Neural cell (in vitro differentiated cells): ENCODE measurements at regions not wholly inside any gene's neighbourhood (a gene's known extent, or its start where the extent isn't known, plus 50 kb on each side); places are given as distances from the start of the nearest gene placed in this dataset.

Experiments
- H2AFZ ChIP-seq: fragments of 200-600, 300-800 bp; sonication (generic), shearing (Covaris generic); 2 replicates; pipeline ENCODE4 v1.6.0; 2014; ENCODE audit warnings: low read depth, mild to moderate bottlenecking, antibody characterized with exemption, low read length, moderate library complexity
- H3F3A ChIP-seq: fragments of 200-600 bp; shearing (Covaris generic); 2 replicates; pipeline ENCODE4 v1.6.1; 2016; ENCODE audit warnings: mild to moderate bottlenecking, moderate library complexity, mixed read lengths, antibody characterized with exemption, low read length; ENCODE audit not compliant: insufficient read depth, poor library complexity, severe bottlenecking
- H3K27ac ChIP-seq: fragments of 200-600, 300-800 bp; sonication (generic), shearing (Covaris generic); 2 replicates; pipeline ENCODE4 v1.5.1; 2014; ENCODE audit warnings: mild to moderate bottlenecking, low read length, moderate library complexity
- H3K27me3 ChIP-seq: fragments of 300-800, 200-600 bp; sonication (generic), shearing (Covaris generic); 2 replicates; pipeline ENCODE4 v1.6.0; 2014; ENCODE audit warnings: mild to moderate bottlenecking, low read depth, low read length, moderate library complexity; ENCODE audit not compliant: insufficient read depth
- H3K36me3 ChIP-seq: fragments of 300-800, 200-600 bp; sonication (generic), shearing (Covaris generic); 2 replicates; pipeline ENCODE4 v1.5.1; 2014; ENCODE audit warnings: mild to moderate bottlenecking, antibody characterized with exemption, low read length, moderate library complexity; ENCODE audit not compliant: insufficient read depth
- H3K4me2 ChIP-seq: fragments of 300-800, 200-600 bp; sonication (generic), shearing (Covaris generic); 2 replicates; pipeline ENCODE4 v1.6.0; 2014; ENCODE audit warnings: mild to moderate bottlenecking, low read length
- H3K4me3 ChIP-seq: fragments of 300-800, 200-600 bp; sonication (generic), shearing (Covaris generic); 2 replicates; pipeline ENCODE4 v1.5.1; 2014; ENCODE audit warnings: mild to moderate bottlenecking, low read length, moderate library complexity
- H3K79me2 ChIP-seq: fragments of 200-600 bp; shearing (Covaris generic); replicated peaks from 2 replicates; pipeline ENCODE4 v1.6.0; 2014; ENCODE audit warnings: mild to moderate bottlenecking, low read length, moderate library complexity; ENCODE audit not compliant: insufficient read depth
- H3K9ac ChIP-seq: fragments of 300-800, 200-600 bp; sonication (generic), shearing (Covaris generic); 2 replicates; pipeline ENCODE4 v1.6.1; 2016; ENCODE audit warnings: mild to moderate bottlenecking, low read length, mixed read lengths
- H3K9me2 ChIP-seq: fragments of 200-600 bp; shearing (Covaris generic); 2 replicates; pipeline ENCODE4 v1.6.1; 2016; ENCODE audit warnings: mild to moderate bottlenecking, low read length, mixed read lengths; ENCODE audit not compliant: insufficient read depth
- H3K9me3 ChIP-seq: fragments of 200-600, 300-800 bp; sonication (generic), shearing (Covaris generic); 2 replicates; pipeline ENCODE4 v1.6.1; 2016; ENCODE audit warnings: mild to moderate bottlenecking, mixed run types, low read length, moderate library complexity, mixed read lengths
- H4K20me1 ChIP-seq: fragments of 200-600 bp; shearing (Covaris generic); 2 replicates; pipeline ENCODE4 v1.6.1; 2016; ENCODE audit warnings: mild to moderate bottlenecking, mixed run types; ENCODE audit not compliant: insufficient read depth
- CTCF ChIP-seq: fragments of 450-650 bp; IDR thresholded peaks from 2 replicates; pipeline ENCODE4 v1.5.1; 2014; ENCODE audit warnings: antibody characterized with exemption, mild to moderate bottlenecking, moderate library complexity; ENCODE audit not compliant: poor library complexity, severe bottlenecking
- EP300 ChIP-seq: fragments of 450-650 bp; conservative IDR thresholded peaks from 2 replicates; pipeline ENCODE4 v1.6.1; 2014; ENCODE audit warnings: antibody characterized with exemption, mild to moderate bottlenecking, moderate library complexity; ENCODE audit not compliant: poor library complexity, severe bottlenecking
- EZH2 ChIP-seq: fragments of 200-600, 300-800 bp; shearing (Covaris generic), sonication (generic); IDR thresholded peaks from 2 replicates; pipeline ENCODE4 v1.6.1; 2014; ENCODE audit warnings: antibody characterized with exemption, low read length, borderline replicate concordance, mild to moderate bottlenecking; ENCODE audit not compliant: insufficient read depth, poor library complexity, severe bottlenecking
- POLR2AphosphoS5 ChIP-seq: IDR thresholded peaks from 2 replicates; pipeline ENCODE4 v1.6.1; 2012
- RAD21 ChIP-seq: fragments of 450-650 bp; conservative IDR thresholded peaks from 2 replicates; pipeline ENCODE4 v1.6.1; 2014; ENCODE audit warnings: antibody characterized with exemption, mild to moderate bottlenecking, moderate library complexity
- REST ChIP-seq: IDR thresholded peaks from 2 replicates; pipeline ENCODE4 v1.6.1; 2012; ENCODE audit warnings: borderline replicate concordance
- SMC3 ChIP-seq: fragments of 450-650 bp; conservative IDR thresholded peaks from 2 replicates; pipeline ENCODE4 v1.6.1; 2014; ENCODE audit warnings: antibody characterized with exemption, mild to moderate bottlenecking, moderate library complexity; ENCODE audit not compliant: poor library complexity
- TAF1 ChIP-seq: IDR thresholded peaks from 2 replicates; pipeline ENCODE4 v1.6.1; 2012; ENCODE audit warnings: low read depth
- small RNA-seq, 3 experiments: library from RNA; depleted of rRNA; stranded (forward); fragments of <200 nt; gene quantifications; one replicate each; pipeline ENCODE3, GENCODE V24; 2012

GRCh38 chr17:62119373-62119772 is 54.3 kb upstream of the MED13 start:
- Histone ChIP-seq H3K9ac (no peak overlapping the region), H3K36me3 (no peaks in the 10 kb centered on the region), H2AFZ (no peak overlapping the region), H3K27ac (no peak overlapping the region), H3F3A (no peaks in the 10 kb centered on the region), H3K79me2 (no peaks in the 10 kb centered on the region), H3K27me3 (no peaks in the 10 kb centered on the region), H3K9me3 (no peaks in the 10 kb centered on the region), H3K9me2 (no peaks in the 10 kb centered on the region), H3K4me3 (no peak overlapping the region), H4K20me1 (no peaks in the 10 kb centered on the region), H3K4me2 (no peak overlapping the region)
- TF ChIP-seq RAD21 (no peak), SMC3 (no peak), EZH2 (no peak), POLR2AphosphoS5 (no peak), TAF1 (no peak), REST (no peak), EP300 (no peak), CTCF (no peak)

Small RNA genes in the stretch of these regions (small RNA-seq; reads per million reads assigned to genes)
- 0 to 1.2 (median 0) reads per million in 3 experiments for gene RF00019
